ENCODE measurements at regions not wholly inside any gene's neighbourhood (a gene's known extent, or its start where the extent isn't known, plus 50 kb on each side); places are given as distances from the start of the nearest gene placed in this dataset.
A peak's percentile ranks its signal among the peaks of the same experiment; 100 is the strongest.

DNA sequence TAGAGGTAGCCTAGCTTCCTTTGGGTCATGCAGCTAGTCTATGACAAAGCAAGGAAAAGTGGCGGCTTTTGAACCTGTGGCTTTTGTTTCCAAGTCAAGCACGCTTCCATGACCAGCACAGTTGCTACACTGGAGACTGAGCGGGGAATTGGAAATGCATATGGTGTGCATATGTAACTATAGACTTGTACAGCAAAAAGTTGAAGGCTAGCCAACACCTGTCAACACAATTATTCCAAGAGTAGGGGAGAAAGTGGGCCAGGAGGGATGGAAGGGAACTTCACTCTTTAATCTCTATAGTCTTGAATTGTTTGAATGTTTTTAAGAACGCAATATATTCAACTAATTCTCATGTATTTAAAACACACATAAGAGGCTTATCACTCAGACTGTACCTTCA, 218.5 kb upstream of the CADM1 start:
- H3K4me1 Mint-ChIP-seq (ENCODE audit: low read depth) = peaks cover 26% of the 10 kb centered on the region
- TF ChIP-seq, protein P1, sequence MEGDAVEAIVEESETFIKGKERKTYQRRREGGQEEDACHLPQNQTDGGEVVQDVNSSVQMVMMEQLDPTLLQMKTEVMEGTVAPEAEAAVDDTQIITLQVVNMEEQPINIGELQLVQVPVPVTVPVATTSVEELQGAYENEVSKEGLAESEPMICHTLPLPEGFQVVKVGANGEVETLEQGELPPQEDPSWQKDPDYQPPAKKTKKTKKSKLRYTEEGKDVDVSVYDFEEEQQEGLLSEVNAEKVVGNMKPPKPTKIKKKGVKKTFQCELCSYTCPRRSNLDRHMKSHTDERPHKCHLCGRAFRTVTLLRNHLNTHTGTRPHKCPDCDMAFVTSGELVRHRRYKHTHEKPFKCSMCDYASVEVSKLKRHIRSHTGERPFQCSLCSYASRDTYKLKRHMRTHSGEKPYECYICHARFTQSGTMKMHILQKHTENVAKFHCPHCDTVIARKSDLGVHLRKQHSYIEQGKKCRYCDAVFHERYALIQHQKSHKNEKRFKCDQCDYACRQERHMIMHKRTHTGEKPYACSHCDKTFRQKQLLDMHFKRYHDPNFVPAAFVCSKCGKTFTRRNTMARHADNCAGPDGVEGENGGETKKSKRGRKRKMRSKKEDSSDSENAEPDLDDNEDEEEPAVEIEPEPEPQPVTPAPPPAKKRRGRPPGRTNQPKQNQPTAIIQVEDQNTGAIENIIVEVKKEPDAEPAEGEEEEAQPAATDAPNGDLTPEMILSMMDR (IDR thresholded peaks at IDR 0.05; ENCODE audit: unreplicated experiment) = no peak
- no peak overlapping the region for H3K27ac Mint-ChIP-seq
- no peak for DNase-seq (ENCODE audit: low spot score, unreplicated experiment)
- peaks cover 3% of the 10 kb centered on the region for H3K36me3 Mint-ChIP-seq (ENCODE audit: insufficient read depth)
- H3K9me3 Mint-ChIP-seq (ENCODE audit: low read depth) = peaks cover 6% of the 10 kb centered on the region
- no peak overlapping the region for H3K4me3 Mint-ChIP-seq (ENCODE audit: low read depth)
- peaks cover 33% of the 10 kb centered on the region for H3K27me3 Mint-ChIP-seq

DNA sequence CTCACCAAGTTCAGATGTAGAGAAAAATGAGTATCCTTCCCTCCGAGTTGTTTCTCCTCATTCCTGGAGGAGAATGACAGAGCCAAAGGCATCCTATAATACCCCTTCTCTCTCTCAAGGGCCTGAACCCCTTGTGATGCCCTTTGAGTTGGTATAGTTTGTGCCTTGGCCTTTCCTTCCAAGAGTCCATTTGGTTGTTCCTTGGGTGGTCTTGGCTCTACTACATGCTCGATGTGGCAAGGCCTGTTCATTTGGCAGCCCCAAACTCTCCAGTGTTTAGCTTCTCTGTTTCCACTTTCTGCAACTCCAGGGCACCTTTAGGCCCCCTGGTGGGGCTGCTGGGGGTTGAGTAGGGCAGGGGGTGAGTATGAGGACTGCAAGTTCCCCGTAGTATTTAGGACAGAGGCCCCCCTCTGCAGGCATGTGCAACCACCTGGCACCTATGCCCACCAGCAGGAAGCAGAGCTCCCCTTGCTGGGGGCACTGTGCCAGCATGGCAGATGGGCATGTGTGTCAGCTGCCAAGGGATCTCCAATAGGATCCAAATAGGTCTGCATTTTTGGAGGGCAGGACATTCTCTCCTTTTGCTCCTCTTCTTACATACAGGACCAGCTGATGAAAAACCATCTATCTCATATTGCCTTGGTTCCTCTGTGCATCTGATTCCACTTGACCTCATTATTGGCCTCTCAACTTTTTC, 217.2 kb upstream of the CADM1 start:
- H3K36me3 Mint-ChIP-seq (ENCODE audit: insufficient read depth) = peaks cover 3% of the 10 kb centered on the region
- TF ChIP-seq, protein P1 (IDR thresholded peaks at IDR 0.05; ENCODE audit: unreplicated experiment) = no peak
- H3K9me3 Mint-ChIP-seq (ENCODE audit: low read depth) = peaks cover 6% of the 10 kb centered on the region
- peaks cover 23% of the 10 kb centered on the region for H3K27me3 Mint-ChIP-seq
- no peak overlapping the region for H3K4me3 Mint-ChIP-seq (ENCODE audit: low read depth)
- H3K27ac Mint-ChIP-seq = no peak overlapping the region
- no peak for DNase-seq (ENCODE audit: low spot score, unreplicated experiment)
- peaks cover 36% of the 10 kb centered on the region for H3K4me1 Mint-ChIP-seq (ENCODE audit: low read depth)

DNA sequence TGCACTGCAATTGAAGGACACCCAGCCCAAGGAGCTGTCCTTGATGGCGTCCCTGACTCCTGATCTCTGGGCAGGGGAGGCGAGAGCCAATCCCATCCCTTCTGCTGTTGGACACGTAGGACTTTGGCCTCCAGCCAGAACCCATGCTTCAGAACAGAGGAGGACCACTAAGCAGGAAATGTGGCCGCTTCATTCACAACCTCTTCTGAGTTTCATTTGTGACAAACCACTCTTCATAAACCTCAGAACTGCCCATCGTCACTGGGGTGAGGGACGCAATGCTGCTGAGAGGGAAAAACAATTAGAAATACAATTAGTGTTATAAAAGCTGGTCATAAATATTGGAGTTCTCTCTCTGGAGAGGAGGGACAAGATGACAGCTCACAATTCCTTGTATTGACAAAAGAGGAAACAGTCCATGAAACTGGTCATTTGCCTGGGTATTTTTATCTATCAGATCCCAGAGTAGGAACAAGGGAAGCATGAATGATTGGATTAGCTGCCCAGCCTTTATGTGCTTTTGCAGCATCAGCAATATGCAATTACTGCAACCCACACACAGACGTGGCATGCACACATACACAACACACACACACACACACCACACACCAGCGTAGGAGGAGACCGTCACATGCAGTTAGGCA, 216.5 kb upstream of the CADM1 start:
- Mint-ChIP-seq H3K36me3 (ENCODE audit: insufficient read depth) (peaks cover 3% of the 10 kb centered on the region), H3K4me1 (ENCODE audit: low read depth) (peaks cover 42% of the 10 kb centered on the region), H3K4me3 (ENCODE audit: low read depth) (no peak overlapping the region), H3K27me3 (peaks cover 16% of the 10 kb centered on the region), H3K27ac (no peak overlapping the region), H3K9me3 (ENCODE audit: low read depth) (peaks cover 6% of the 10 kb centered on the region)
- TF ChIP-seq, protein P1 (IDR thresholded peaks at IDR 0.05; ENCODE audit: unreplicated experiment) = no peak
- DNase-seq (ENCODE audit: low spot score, unreplicated experiment) = no peak

DNA sequence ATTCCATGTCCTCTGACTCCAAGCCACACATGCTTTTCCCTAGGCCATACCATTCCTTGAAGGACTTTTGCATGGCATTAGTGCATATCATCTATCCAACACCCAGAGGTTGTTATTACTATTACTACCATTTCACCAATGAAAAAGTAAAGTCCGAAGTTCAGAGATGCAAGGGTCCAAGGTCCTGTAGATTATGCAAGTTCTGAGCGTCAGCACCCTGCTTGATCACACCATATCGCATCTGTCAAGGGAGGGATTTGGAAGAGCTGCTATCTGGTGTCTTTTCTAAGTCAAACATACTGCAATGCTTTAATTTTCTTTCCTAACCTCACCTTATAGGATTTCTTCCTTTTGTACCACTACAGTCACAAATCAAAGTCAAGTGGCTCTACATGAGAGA, 214.7 kb upstream of the CADM1 start:
- Mint-ChIP-seq H3K36me3 (ENCODE audit: insufficient read depth) (no peaks in the 10 kb centered on the region), H3K9me3 (ENCODE audit: low read depth) (no peaks in the 10 kb centered on the region), H3K4me1 (ENCODE audit: low read depth) (peaks cover 52% of the 10 kb centered on the region), H3K4me3 (ENCODE audit: low read depth) (no peak overlapping the region), H3K27ac (no peak overlapping the region), H3K27me3 (peaks cover 10% of the 10 kb centered on the region)
- TF ChIP-seq, protein P1 (IDR thresholded peaks at IDR 0.05; ENCODE audit: unreplicated experiment) = no peak
- no peak for DNase-seq (ENCODE audit: low spot score, unreplicated experiment)

DNA sequence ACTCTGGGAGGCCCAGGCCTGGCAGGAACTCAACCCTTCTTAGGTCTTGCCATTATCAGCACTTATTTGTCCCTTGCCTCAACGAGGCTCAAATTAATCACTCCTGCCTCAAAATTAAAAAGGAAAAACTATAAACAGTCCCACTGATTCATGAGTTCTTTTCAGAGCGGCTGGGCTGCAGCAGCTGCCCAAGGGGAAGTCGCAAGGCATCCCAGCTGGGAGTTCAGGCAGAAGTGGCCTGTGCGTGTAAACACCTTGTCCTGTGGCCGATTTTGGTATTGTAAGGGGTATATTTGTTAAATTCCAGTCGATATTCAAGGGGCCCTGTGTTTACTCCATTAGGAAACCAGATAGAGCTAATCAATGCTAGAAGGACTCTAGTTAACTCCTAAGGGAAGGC, 213.9 kb upstream of the CADM1 start:
- H3K9me3 Mint-ChIP-seq (ENCODE audit: low read depth) = no peaks in the 10 kb centered on the region
- peaks cover 10% of the 10 kb centered on the region for H3K27me3 Mint-ChIP-seq
- DNase-seq (ENCODE audit: low spot score, unreplicated experiment) = peak; percentile 41
- H3K36me3 Mint-ChIP-seq (ENCODE audit: insufficient read depth) = no peaks in the 10 kb centered on the region
- peaks cover 52% of the 10 kb centered on the region for H3K4me1 Mint-ChIP-seq (ENCODE audit: low read depth)
- TF ChIP-seq, protein P1 (IDR thresholded peaks at IDR 0.05; ENCODE audit: unreplicated experiment) = peak; percentile 40
- H3K27ac Mint-ChIP-seq = peak overlapping the region; percentile 97
- peak overlapping the region; percentile 3 for H3K4me3 Mint-ChIP-seq (ENCODE audit: low read depth)

Measured in progenitor cell of endocrine pancreas (in vitro differentiated cells).